ENCODE measurements at regions not wholly inside any gene's neighbourhood (a gene's known extent, or its start where the extent isn't known, plus 50 kb on each side); places are given as distances from the start of the nearest gene placed in this dataset.
"Not testable (repeated sequence)": the region's sequence is repeated elsewhere in the genome, so short reads cannot be mapped to it uniquely, and the experiment has no call there.

GRCh38 chr2:145524836-145525235 lies 1004.9 kb upstream of the ZEB2 start:
- Mint-ChIP-seq H3K9me3 (ENCODE audit: low read depth) (peaks cover 11% of the 10 kb centered on the region), H3K27ac (no peak overlapping the region), H3K27me3 (no peaks in the 10 kb centered on the region), H3K4me3 (ENCODE audit: low read depth) (no peak overlapping the region), H3K36me3 (ENCODE audit: insufficient read depth) (peaks cover 3% of the 10 kb centered on the region), H3K4me1 (ENCODE audit: low read depth) (no peaks in the 10 kb centered on the region)
- TF ChIP-seq CTCF (IDR thresholded peaks at IDR 0.05; ENCODE audit: unreplicated experiment), result no peak
- no peak for DNase-seq (ENCODE audit: low spot score, unreplicated experiment)

DNA sequence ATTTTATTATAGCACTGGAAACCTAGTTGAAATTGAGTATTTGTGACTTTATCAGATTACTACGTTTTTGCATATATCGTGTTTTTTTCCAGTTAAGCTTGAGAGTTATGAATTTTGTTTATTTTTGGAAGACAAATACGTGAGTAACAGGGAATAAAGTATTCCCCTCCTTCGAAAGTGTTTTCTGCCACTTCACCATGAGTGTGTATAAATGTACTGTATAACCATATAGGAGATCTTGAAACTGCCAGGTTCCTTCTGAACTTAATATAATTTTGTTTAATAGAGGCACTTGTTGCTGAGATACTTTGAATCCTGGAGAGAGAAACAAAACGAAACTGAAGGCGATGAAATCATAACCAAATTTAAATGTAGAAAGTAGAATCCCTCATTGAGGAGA lies 1004.4 kb upstream of the ZEB2 start:
- peaks cover 5% of the 10 kb centered on the region for H3K36me3 Mint-ChIP-seq (ENCODE audit: insufficient read depth)

DNA sequence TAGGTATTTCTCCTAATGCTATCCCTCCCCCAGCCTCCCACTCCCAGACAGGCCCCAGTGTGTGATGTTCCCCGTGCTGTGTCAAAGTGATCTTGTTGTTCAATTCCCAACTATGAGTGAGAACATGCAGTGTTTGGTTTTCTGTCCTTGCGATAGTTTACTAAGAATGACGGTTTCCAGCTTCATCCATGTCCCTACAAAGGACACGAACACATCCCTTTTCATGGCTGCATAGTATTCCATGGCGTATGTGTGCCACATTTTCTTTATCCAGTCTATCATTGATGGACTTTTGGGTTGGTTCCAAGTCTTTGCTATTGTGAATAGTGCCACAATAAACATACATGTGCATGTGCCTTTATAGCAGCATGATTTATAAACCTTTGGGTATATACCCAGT lies 999.3 kb upstream of the ZEB2 start:
- not testable (repeated sequence) for H3K4me3 Mint-ChIP-seq (ENCODE audit: low read depth); DNase-seq (ENCODE audit: low spot score, unreplicated experiment); H3K36me3 Mint-ChIP-seq (ENCODE audit: insufficient read depth); H3K27me3 Mint-ChIP-seq; H3K27ac Mint-ChIP-seq; H3K4me1 Mint-ChIP-seq (ENCODE audit: low read depth)
- peaks cover 11% of the 10 kb centered on the region for H3K9me3 Mint-ChIP-seq (ENCODE audit: low read depth)

More for the DNA sequence above, 1004.4 kb upstream of the ZEB2 start:
- Mint-ChIP-seq H3K27ac (no peak overlapping the region), H3K4me3 (ENCODE audit: low read depth) (no peak overlapping the region), H3K27me3 (no peaks in the 10 kb centered on the region), H3K4me1 (ENCODE audit: low read depth) (no peaks in the 10 kb centered on the region), H3K9me3 (ENCODE audit: low read depth) (peaks cover 11% of the 10 kb centered on the region)
- no peak for TF ChIP-seq CTCF (IDR thresholded peaks at IDR 0.05; ENCODE audit: unreplicated experiment)
- DNase-seq (ENCODE audit: low spot score, unreplicated experiment), result no peak

GRCh38 chr2:145511946-145512345 lies 992.0 kb upstream of the ZEB2 start:
- no peak for DNase-seq (ENCODE audit: low spot score, unreplicated experiment)
- no peaks in the 10 kb centered on the region for H3K36me3 Mint-ChIP-seq (ENCODE audit: insufficient read depth)
- peaks cover 3% of the 10 kb centered on the region for H3K9me3 Mint-ChIP-seq (ENCODE audit: low read depth)
- H3K4me3 Mint-ChIP-seq (ENCODE audit: low read depth), result no peak overlapping the region
- TF ChIP-seq CTCF (IDR thresholded peaks at IDR 0.05; ENCODE audit: unreplicated experiment), result no peak
- H3K4me1 Mint-ChIP-seq (ENCODE audit: low read depth), result peaks cover 3% of the 10 kb centered on the region
- H3K27ac Mint-ChIP-seq, result no peak overlapping the region
- no peaks in the 10 kb centered on the region for H3K27me3 Mint-ChIP-seq

DNA sequence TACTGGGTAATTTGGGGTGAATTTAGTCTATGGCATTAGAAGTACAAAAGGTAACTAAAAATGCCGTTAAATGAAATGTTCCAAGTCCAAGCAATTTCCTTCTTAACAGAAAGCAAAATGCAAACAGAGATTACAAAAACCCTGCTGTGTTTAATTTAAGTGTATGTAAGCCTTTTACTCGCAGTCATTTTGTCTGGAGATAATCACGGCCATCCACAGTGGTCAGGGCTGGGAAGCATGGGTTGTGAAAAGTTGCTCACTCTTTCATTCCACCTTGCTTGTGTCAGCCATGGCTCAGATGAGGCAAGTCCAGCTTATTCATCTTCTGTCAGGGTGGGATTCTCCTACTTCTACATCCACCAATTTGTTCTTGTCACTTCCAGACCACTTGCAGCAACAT lies 983.6 kb upstream of the ZEB2 start:
- Mint-ChIP-seq H3K4me3 (ENCODE audit: low read depth) (no peak overlapping the region), H3K36me3 (ENCODE audit: insufficient read depth) (no peaks in the 10 kb centered on the region), H3K4me1 (ENCODE audit: low read depth) (peaks cover under 1% of the 10 kb centered on the region), H3K27ac (no peak overlapping the region), H3K27me3 (peaks cover 18% of the 10 kb centered on the region), H3K9me3 (ENCODE audit: low read depth) (no peaks in the 10 kb centered on the region)
- TF ChIP-seq CTCF (IDR thresholded peaks at IDR 0.05; ENCODE audit: unreplicated experiment), result no peak
- DNase-seq (ENCODE audit: low spot score, unreplicated experiment), result no peak

GRCh38 chr2:145501920-145502319 lies 982.0 kb upstream of the ZEB2 start:
- no peak for TF ChIP-seq CTCF (IDR thresholded peaks at IDR 0.05; ENCODE audit: unreplicated experiment)
- Mint-ChIP-seq H3K4me3 (ENCODE audit: low read depth) (no peak overlapping the region), H3K27ac (no peak overlapping the region), H3K36me3 (ENCODE audit: insufficient read depth) (no peaks in the 10 kb centered on the region), H3K27me3 (peaks cover 22% of the 10 kb centered on the region), H3K9me3 (ENCODE audit: low read depth) (no peaks in the 10 kb centered on the region), H3K4me1 (ENCODE audit: low read depth) (peaks cover 10% of the 10 kb centered on the region)
- DNase-seq (ENCODE audit: low spot score, unreplicated experiment), result no peak

All from progenitor cell of endocrine pancreas (in vitro differentiated cells).